WTC11 (cell line): ENCODE measurements at regions not wholly inside any gene's neighbourhood (a gene's known extent, or its start where the extent isn't known, plus 50 kb on each side); places are given as distances from the start of the nearest gene placed in this dataset.

Experiments
- ATAC-seq: fragments of 200-7000 bp; cut with Tn5 transposase; 2 replicates; pipeline ENCODE4 v1.10.0; 2021; ENCODE audit warnings: mild to moderate bottlenecking, moderate library complexity
- CTCF ChIA-PET: fragments of 300-600 bp; sonication (Branson Sonifier 250); formaldehyde crosslinking; loops from one replicate; lab custom pipeline; 2021; ENCODE audit warnings: antibody characterized with exemption; lab: Charles Lee
- POLR2A ChIA-PET: fragments of 350-600 bp; sonication (Branson Sonifier 250); formaldehyde crosslinking; loops from one replicate; lab custom pipeline; 2021; ENCODE audit warnings: antibody characterized with exemption; lab: Charles Lee
- DNase-seq: peaks from one replicate; pipeline ENCODE4 v3.0.0; 2021; ENCODE audit warnings: low spot score
- H3K27ac Mint-ChIP-seq: 2 replicates; pipeline ENCODE4 v1.8.0; 2021; ENCODE audit warnings: mixed read lengths
- H3K27me3 Mint-ChIP-seq: 2 replicates; pipeline ENCODE4 v1.8.0; 2021; ENCODE audit warnings: low read depth, mild to moderate bottlenecking, moderate library complexity, mixed read lengths
- H3K36me3 Mint-ChIP-seq: 2 replicates; pipeline ENCODE4 v1.8.0; 2021; ENCODE audit warnings: mixed read lengths
- H3K4me1 Mint-ChIP-seq: 2 replicates; pipeline ENCODE4 v1.8.0; 2022; ENCODE audit warnings: mixed read lengths
- H3K4me3 Mint-ChIP-seq: 2 replicates; pipeline ENCODE4 v1.8.0; 2021; ENCODE audit warnings: mild to moderate bottlenecking, moderate library complexity, mixed read lengths
- H3K9me3 Mint-ChIP-seq: 2 replicates; pipeline ENCODE4 v1.8.0; 2021; ENCODE audit warnings: mixed read lengths
- ATF1 ChIP-seq: sonication (generic); formaldehyde crosslinking; IDR thresholded peaks from 2 replicates; pipeline ENCODE4 v1.8.1; 2023; ENCODE audit warnings: mild to moderate bottlenecking, moderate library complexity, missing genetic modification reagents
- CDX4 ChIP-seq: fragments of 250-450 bp; sonication (Bioruptor Pico); IDR thresholded peaks from 2 replicates; pipeline ENCODE4 v1.9.0; 2021; ENCODE audit warnings: moderate library complexity, mild to moderate bottlenecking, inconsistent platforms, borderline replicate concordance
- ELF4 ChIP-seq: sonication (generic); formaldehyde crosslinking; IDR thresholded peaks from 2 replicates; pipeline ENCODE4 v1.8.1; 2022; ENCODE audit warnings: low read depth, mild to moderate bottlenecking, moderate library complexity, missing genetic modification reagents
- EMX1 ChIP-seq: fragments of 250-450 bp; sonication (Bioruptor Pico); IDR thresholded peaks from 2 replicates; pipeline ENCODE4 v1.8.0; 2021; ENCODE audit warnings: mild to moderate bottlenecking
- ESRRA ChIP-seq: sonication (generic); formaldehyde crosslinking; IDR thresholded peaks from 2 replicates; pipeline ENCODE4 v1.8.1; 2022; ENCODE audit warnings: mild to moderate bottlenecking, missing genetic modification reagents, borderline replicate concordance
- FOXK1 ChIP-seq: sonication (generic); formaldehyde crosslinking; IDR thresholded peaks from 2 replicates; pipeline ENCODE4 v1.8.0; 2022; ENCODE audit warnings: mild to moderate bottlenecking, moderate library complexity, missing genetic modification reagents
- GRHL2 ChIP-seq: fragments of 250-450 bp; sonication (Bioruptor Pico); IDR thresholded peaks from 2 replicates; pipeline ENCODE4 v1.8.0; 2022; ENCODE audit warnings: mild to moderate bottlenecking, moderate library complexity; ENCODE audit not compliant: insufficient replicate concordance, severe bottlenecking
- GTF2I ChIP-seq: fragments of 250-450 bp; sonication (Bioruptor Pico); conservative IDR thresholded peaks from 2 replicates; pipeline ENCODE4 v1.4.0; 2021; ENCODE audit warnings: mild to moderate bottlenecking
- JAZF1 ChIP-seq: fragments of 250-450 bp; sonication (Bioruptor Pico); IDR thresholded peaks from 2 replicates; pipeline ENCODE4 v1.9.0; 2021; ENCODE audit warnings: moderate library complexity, mild to moderate bottlenecking, inconsistent platforms
- MLX ChIP-seq: sonication (generic); formaldehyde crosslinking; IDR thresholded peaks from 2 replicates; pipeline ENCODE4 v1.8.1; 2023; ENCODE audit warnings: mild to moderate bottlenecking, missing genetic modification reagents, moderate library complexity
- NFE2L1 ChIP-seq: sonication (generic); formaldehyde crosslinking; IDR thresholded peaks from 2 replicates; pipeline ENCODE4 v1.8.1; 2023; ENCODE audit warnings: missing genetic modification reagents
- NR2C2 ChIP-seq: sonication (generic); formaldehyde crosslinking; IDR thresholded peaks from 2 replicates; pipeline ENCODE4 v1.8.0; 2022; ENCODE audit warnings: mild to moderate bottlenecking, missing genetic modification reagents
- SOX15 ChIP-seq: fragments of 250-450 bp; sonication (Bioruptor Pico); IDR thresholded peaks from 2 replicates; pipeline ENCODE4 v1.9.0; 2021; ENCODE audit warnings: mild to moderate bottlenecking
- USF1 ChIP-seq: sonication (generic); formaldehyde crosslinking; IDR thresholded peaks from 2 replicates; pipeline ENCODE4 v1.8.0; 2022; ENCODE audit warnings: mild to moderate bottlenecking, missing genetic modification reagents
- USF2 ChIP-seq: sonication (generic); formaldehyde crosslinking; IDR thresholded peaks from 2 replicates; pipeline ENCODE4 v1.8.1; 2023; ENCODE audit warnings: mild to moderate bottlenecking, missing genetic modification reagents, moderate library complexity
- ZNF121 ChIP-seq: sonication (generic); formaldehyde crosslinking; IDR thresholded peaks from 2 replicates; pipeline ENCODE4 v1.8.0; 2023; ENCODE audit warnings: missing genetic modification reagents
- ZNF416 ChIP-seq: fragments of 250-450 bp; sonication (Bioruptor Pico); IDR thresholded peaks from 2 replicates; pipeline ENCODE4 v1.9.0; 2021; ENCODE audit warnings: mild to moderate bottlenecking, inconsistent platforms
- ZNF423 ChIP-seq: fragments of 250-450 bp; sonication (Bioruptor Pico); IDR thresholded peaks from 2 replicates; pipeline ENCODE4 v2.1.2; 2022; ENCODE audit warnings: mild to moderate bottlenecking, moderate library complexity
- ZSCAN18 ChIP-seq: fragments of 250-450 bp; sonication (Bioruptor Pico); IDR thresholded peaks from 2 replicates; pipeline ENCODE4 v2.1.2; 2022; ENCODE audit warnings: mild to moderate bottlenecking, moderate library complexity
- TF ChIP-seq, protein P1 (sequence below): sonication (generic); formaldehyde crosslinking; IDR thresholded peaks from 2 replicates; pipeline ENCODE4 v1.8.1; 2023; ENCODE audit warnings: mild to moderate bottlenecking, missing genetic modification reagents, borderline replicate concordance
- TF ChIP-seq, protein P2 (sequence below): sonication (generic); formaldehyde crosslinking; IDR thresholded peaks from 2 replicates; pipeline ENCODE4 v1.8.0; 2022; ENCODE audit warnings: mild to moderate bottlenecking, missing genetic modification reagents
- TF ChIP-seq, protein P3 (sequence below): sonication (generic); formaldehyde crosslinking; IDR thresholded peaks from 2 replicates; pipeline ENCODE4 v1.8.0; 2023; ENCODE audit warnings: missing genetic modification reagents

- no peak overlapping the region for H3K27ac Mint-ChIP-seq
These were observed 227.7 kb downstream of the BCOR start for GRCh38 chrX:39869846-39870601.

DNA sequence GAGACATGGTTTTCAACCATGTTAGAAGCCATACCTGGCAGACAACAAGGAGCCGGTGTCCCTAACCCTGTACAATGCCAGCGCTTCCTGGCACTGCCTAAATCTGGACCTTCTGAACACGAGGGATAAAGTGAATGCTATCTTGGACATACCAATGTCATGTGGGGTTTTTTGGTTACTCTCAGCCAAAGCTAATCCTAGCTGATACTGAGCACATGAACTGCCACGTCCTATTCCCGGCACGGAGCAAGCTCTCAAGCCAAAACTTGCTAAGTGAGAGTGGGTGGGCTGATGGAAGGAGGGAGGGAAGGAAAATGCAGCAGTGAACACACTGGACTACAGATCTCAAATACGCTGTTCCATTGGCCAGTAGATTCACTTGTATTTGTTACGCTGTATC lies 226.1 kb downstream of the BCOR start:
- CTCF ChIA-PET: no interaction called here
- Mint-ChIP-seq H3K36me3 (no peaks in the 10 kb centered on the region), H3K4me3 (no peak overlapping the region), H3K9me3 (no peaks in the 10 kb centered on the region), H3K27me3 (no peaks in the 10 kb centered on the region), H3K27ac (no peak overlapping the region), H3K4me1 (peaks cover 11% of the 10 kb centered on the region)
- POLR2A ChIA-PET: no interaction called here
- DNase-seq (no peak), ATAC-seq (no peak)
- TF ChIP-seq NR2C2 (no peak), JAZF1 (CRISPR knock-in tag) (no peak), ZNF423 (CRISPR knock-in tag) (no peak), ZNF416 (CRISPR knock-in tag) (no peak), ESRRA (CRISPR knock-in tag) (no peak), ZNF121 (CRISPR knock-in tag) (no peak), ZSCAN18 (CRISPR knock-in tag) (no peak), ATF1 (CRISPR knock-in tag) (no peak), CDX4 (CRISPR knock-in tag) (no peak), MLX (CRISPR knock-in tag) (no peak), GRHL2 (CRISPR knock-in tag) (no peak), FOXK1 (CRISPR knock-in tag) (no peak), EMX1 (no peak), USF1 (CRISPR knock-in tag) (no peak)
- TF ChIP-seq, protein P1, sequence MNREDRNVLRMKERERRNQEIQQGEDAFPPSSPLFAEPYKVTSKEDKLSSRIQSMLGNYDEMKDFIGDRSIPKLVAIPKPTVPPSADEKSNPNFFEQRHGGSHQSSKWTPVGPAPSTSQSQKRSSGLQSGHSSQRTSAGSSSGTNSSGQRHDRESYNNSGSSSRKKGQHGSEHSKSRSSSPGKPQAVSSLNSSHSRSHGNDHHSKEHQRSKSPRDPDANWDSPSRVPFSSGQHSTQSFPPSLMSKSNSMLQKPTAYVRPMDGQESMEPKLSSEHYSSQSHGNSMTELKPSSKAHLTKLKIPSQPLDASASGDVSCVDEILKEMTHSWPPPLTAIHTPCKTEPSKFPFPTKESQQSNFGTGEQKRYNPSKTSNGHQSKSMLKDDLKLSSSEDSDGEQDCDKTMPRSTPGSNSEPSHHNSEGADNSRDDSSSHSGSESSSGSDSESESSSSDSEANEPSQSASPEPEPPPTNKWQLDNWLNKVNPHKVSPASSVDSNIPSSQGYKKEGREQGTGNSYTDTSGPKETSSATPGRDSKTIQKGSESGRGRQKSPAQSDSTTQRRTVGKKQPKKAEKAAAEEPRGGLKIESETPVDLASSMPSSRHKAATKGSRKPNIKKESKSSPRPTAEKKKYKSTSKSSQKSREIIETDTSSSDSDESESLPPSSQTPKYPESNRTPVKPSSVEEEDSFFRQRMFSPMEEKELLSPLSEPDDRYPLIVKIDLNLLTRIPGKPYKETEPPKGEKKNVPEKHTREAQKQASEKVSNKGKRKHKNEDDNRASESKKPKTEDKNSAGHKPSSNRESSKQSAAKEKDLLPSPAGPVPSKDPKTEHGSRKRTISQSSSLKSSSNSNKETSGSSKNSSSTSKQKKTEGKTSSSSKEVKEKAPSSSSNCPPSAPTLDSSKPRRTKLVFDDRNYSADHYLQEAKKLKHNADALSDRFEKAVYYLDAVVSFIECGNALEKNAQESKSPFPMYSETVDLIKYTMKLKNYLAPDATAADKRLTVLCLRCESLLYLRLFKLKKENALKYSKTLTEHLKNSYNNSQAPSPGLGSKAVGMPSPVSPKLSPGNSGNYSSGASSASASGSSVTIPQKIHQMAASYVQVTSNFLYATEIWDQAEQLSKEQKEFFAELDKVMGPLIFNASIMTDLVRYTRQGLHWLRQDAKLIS: no peak

More at GRCh38 chrX:39869846-39870601, 227.7 kb downstream of the BCOR start:
- no peaks in the 10 kb centered on the region for H3K36me3 Mint-ChIP-seq
- CTCF ChIA-PET: no interaction called here
- TF ChIP-seq, protein P2, sequence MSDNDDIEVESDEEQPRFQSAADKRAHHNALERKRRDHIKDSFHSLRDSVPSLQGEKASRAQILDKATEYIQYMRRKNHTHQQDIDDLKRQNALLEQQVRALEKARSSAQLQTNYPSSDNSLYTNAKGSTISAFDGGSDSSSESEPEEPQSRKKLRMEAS: no peak
- TF ChIP-seq CDX4 (CRISPR knock-in tag) (no peak), ATF1 (CRISPR knock-in tag) (no peak), SOX15 (CRISPR knock-in tag) (no peak), USF2 (CRISPR knock-in tag) (no peak), GTF2I (CRISPR knock-in tag) (no peak), NFE2L1 (CRISPR knock-in tag) (no peak), MLX (CRISPR knock-in tag) (no peak), ELF4 (CRISPR knock-in tag) (no peak)
- TF ChIP-seq, protein P3, sequence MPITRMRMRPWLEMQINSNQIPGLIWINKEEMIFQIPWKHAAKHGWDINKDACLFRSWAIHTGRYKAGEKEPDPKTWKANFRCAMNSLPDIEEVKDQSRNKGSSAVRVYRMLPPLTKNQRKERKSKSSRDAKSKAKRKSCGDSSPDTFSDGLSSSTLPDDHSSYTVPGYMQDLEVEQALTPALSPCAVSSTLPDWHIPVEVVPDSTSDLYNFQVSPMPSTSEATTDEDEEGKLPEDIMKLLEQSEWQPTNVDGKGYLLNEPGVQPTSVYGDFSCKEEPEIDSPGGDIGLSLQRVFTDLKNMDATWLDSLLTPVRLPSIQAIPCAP (CRISPR knock-in tag): no peak
- no peak overlapping the region for H3K4me3 Mint-ChIP-seq
- ATAC-seq (no peak), DNase-seq (no peak)
- H3K4me1 Mint-ChIP-seq: peaks cover 11% of the 10 kb centered on the region
- H3K9me3 Mint-ChIP-seq: no peaks in the 10 kb centered on the region
- POLR2A ChIA-PET: no interaction called here
- H3K27me3 Mint-ChIP-seq: no peaks in the 10 kb centered on the region
